Epithelial cell of prostate (primary cell): ENCODE measurements at regions not wholly inside any gene's neighbourhood (a gene's known extent, or its start where the extent isn't known, plus 50 kb on each side); places are given as distances from the start of the nearest gene placed in this dataset.

ENCODE experiments used
- DNase-seq: peaks from one replicate; pipeline ENCODE4 v3.0.0-alpha.2; 2011; ENCODE audit warnings: low read depth, low spot score
- H3K27ac ChIP-seq: fragments of 450-650 bp; 2 replicates; pipeline ENCODE4 v1.5.1; 2017; ENCODE audit warnings: mild to moderate bottlenecking

DNA sequence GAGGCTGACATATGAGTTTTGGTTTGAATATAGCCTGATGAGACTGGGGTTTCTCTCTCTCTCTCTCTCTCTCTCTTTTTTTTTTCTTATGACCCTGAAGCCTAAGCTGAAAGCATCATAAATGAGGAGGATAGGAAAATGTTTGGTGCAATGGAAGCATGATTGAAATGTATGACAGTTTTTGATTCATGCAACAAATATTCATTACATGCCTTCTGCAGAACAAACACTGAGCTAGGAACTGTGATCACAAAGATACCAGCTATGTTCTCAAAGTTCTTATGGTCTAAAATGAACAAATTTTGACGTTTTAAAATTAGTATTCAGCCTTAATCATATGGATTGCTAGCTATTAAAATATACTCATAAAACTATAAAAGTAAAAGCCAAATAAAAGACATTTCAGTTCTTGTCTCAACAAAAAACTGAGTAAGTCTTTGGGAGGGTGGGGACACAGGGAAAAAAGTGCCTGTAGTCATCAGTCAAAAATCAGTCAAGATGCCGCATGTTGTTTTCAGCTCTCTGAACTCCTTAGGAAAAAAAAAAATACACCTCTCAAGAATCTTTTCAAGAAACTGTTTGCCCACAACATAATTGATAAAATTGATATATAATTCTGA is 57.2 kb downstream of the NKX6-1 start:
- DNase-seq, result no peak
- no peak overlapping the region for H3K27ac ChIP-seq

- DNase-seq, result no peak
- H3K27ac ChIP-seq, result no peak overlapping the region
Observed at GRCh38 chr4:84439996-84440395, 59.1 kb downstream of the NKX6-1 start.

- no peak overlapping the region for H3K27ac ChIP-seq
- DNase-seq, result no peak
Observed at GRCh38 chr4:84436812-84437211, 62.3 kb downstream of the NKX6-1 start.

GRCh38 chr4:84434344-84434743 is 64.7 kb downstream of the NKX6-1 start:
- no peak overlapping the region for H3K27ac ChIP-seq
- DNase-seq, result no peak

- no peak for DNase-seq
- no peak overlapping the region for H3K27ac ChIP-seq
Observed at GRCh38 chr4:84433633-84434222, 65.4 kb downstream of the NKX6-1 start.

DNA sequence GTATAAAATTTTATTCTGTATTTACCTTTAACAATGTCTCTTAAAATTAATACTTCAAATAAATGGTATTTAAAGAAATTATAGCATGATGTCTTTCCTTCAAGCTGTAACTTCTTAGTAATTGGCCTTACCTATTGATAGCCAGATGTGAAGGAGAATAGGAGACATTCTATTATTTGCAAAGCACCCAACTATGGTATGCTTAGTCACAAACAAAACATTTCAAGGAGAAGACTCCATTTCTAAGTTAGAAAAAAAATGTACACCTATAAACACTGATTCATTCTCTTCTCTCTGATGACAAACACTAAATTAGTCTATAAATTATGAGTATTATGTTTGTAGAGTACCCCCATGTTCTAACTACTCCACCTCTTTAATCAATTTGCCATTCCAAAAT is 66.4 kb downstream of the NKX6-1 start:
- no peak overlapping the region for H3K27ac ChIP-seq
- DNase-seq, result no peak

- H3K27ac ChIP-seq, result no peak overlapping the region
- DNase-seq, result no peak
Observed at GRCh38 chr4:84420608-84421007, 78.5 kb downstream of the NKX6-1 start.

- no peak for DNase-seq
- no peak overlapping the region for H3K27ac ChIP-seq
Observed at GRCh38 chr4:84419201-84419600, 79.9 kb downstream of the NKX6-1 start.

DNA sequence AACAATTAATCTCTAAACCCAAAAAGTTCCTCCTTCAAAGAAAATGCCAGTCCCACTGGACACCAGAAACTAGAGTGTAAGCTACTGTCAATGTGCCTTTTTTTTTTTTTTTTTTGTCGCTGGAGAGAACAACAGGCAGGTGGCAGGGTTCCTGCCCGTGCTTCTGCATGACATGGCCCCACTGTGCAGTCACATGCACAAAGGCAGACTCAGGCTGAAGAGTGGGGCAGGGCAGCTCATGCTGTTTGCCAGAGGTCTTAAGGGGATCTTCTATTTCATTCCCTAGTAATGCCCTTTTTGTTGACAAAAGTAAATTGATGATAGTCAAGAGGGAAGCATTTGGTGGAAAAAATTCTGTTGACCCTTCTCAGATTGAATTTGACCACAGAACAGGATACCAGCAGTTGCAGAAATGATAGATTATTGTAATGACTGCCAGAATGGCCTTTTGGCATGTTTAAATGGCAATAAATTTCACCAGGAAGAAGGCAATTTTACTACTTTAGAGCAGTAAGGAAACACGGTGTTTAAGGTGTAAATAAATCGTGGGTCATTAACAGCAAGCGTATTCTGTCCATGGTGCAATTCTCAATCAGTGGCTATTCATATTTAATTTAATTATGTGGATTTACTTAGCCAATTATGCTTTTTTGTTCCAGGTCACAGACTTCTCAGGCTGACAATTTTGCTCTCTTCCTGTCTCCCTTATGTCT is 80.9 kb downstream of the NKX6-1 start:
- no peak for DNase-seq
- H3K27ac ChIP-seq, result no peak overlapping the region

- DNase-seq, result no peak
- no peak overlapping the region for H3K27ac ChIP-seq
Observed at GRCh38 chr4:84413976-84414375, 85.1 kb downstream of the NKX6-1 start.

- no peak for DNase-seq
- H3K27ac ChIP-seq, result no peak overlapping the region
Observed at GRCh38 chr4:84413480-84413879, 85.6 kb downstream of the NKX6-1 start.

GRCh38 chr4:84412062-84412461 is 87.0 kb downstream of the NKX6-1 start:
- DNase-seq, result no peak
- no peak overlapping the region for H3K27ac ChIP-seq

DNA sequence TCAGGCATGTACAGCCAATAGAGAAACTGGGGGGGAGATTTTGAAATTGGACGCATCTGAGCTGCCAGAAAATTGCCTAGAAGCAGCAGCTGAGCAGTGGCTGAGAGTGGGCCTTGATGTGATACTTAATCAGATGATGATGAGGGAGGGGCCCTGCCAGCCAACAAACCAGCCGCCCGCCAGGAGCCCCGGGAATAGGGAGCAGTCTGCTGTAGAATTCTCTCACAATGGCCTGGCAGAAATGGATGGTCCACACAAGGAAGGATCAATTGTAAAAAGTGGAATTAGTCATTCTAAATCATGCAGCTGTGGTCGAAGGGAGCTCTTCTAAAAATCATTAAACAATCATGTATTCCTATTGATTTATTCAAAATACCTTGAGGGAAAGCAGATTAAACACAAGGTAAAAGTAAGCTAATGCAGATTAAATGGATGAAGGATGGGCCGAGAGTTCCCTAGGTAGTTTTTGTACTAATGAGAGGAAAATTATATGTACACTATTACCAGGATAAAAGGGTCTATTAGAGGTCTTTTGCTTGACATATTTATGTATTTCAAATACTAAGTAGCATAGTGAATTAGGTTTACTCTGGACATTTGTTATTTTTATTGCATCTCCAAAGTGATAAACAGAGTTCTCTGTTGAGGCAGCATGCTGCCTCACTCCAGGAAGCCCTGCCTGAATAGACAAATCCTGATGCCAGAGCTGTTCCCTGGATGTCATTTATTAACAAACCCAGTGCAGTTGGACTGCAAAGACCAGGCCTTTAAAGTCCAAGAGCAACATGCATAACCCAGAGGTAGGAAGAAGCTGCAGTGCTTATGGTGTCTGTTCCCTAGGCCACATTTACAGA is 91.3 kb downstream of the NKX6-1 start:
- H3K27ac ChIP-seq, result no peak overlapping the region
- DNase-seq, result no peak

GRCh38 chr4:84403656-84404055 is 95.4 kb downstream of the NKX6-1 start:
- no peak for DNase-seq
- no peak overlapping the region for H3K27ac ChIP-seq

- DNase-seq, result no peak
- no peak overlapping the region for H3K27ac ChIP-seq
Observed at GRCh38 chr4:84401701-84402306, 97.3 kb downstream of the NKX6-1 start.

DNA sequence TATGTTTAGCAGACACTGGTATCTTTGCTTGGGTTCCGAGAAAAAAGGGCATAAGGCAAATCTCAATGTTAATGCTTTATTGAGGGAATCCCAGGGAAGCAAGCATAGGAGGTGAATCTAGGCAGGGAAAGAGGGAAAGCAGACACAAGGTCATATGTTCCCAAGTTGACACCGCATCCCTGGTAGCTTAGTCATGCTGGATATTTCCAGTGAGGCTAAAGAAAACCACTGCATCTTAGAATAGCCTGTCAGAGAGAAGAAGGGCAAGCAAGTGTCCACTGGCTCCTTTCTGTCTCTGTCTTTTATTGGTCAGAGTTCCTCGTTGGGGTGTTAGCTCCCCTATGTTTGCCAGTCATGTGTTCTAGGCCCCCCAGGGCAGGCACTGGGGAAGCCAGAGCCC is 104.7 kb downstream of the NKX6-1 start:
- H3K27ac ChIP-seq, result no peak overlapping the region
- DNase-seq, result no peak

GRCh38 chr4:84392951-84393590 is 106.0 kb downstream of the NKX6-1 start:
- no peak for DNase-seq
- H3K27ac ChIP-seq, result no peak overlapping the region

DNA sequence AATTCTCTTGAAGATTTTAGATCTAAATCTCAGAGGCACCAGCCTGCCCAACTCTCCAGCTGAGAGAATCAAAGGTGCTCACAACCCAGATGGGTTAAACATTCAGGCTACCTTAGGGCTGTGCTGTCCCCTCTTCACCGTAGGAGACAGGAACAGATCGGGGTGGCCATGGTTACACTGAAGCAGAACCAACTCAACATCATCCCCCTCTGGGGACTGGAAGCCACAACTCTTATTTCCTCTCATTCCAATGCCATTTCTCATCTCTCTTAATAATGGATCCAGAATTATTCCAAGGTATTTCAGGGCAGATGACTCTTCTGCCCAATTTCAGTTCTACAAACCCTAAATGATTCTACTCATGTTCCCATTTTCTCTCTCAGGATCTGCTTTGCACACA is 109.7 kb downstream of the NKX6-1 start:
- DNase-seq, result no peak
- no peak overlapping the region for H3K27ac ChIP-seq

- no peak for DNase-seq
- no peak overlapping the region for H3K27ac ChIP-seq
Observed at GRCh38 chr4:84385203-84385602, 113.9 kb downstream of the NKX6-1 start.

GRCh38 chr4:84384801-84385200 is 114.3 kb downstream of the NKX6-1 start:
- no peak for DNase-seq
- no peak overlapping the region for H3K27ac ChIP-seq
